ENCODE measurements at regions not wholly inside any gene's neighbourhood (a gene's known extent, or its start where the extent isn't known, plus 50 kb on each side); places are given as distances from the start of the nearest gene placed in this dataset.

- POLR2A ChIA-PET: interaction anchor here (0.9 kb wide), 1 partner anchor 9 kb away, joined by 3 read pairs; no protein-coding TSS in a partner anchor
- CTCF ChIA-PET (ENCODE audit: low intra/inter-chr PET ratio): no interaction called here
- WGBS (ENCODE audit: insufficient coverage, low coverage, missing lambda C conversion rate): 0% methylated on average over 3 of the region's 3 CpGs
- no peak overlapping the region for H3K9ac ChIP-seq (ENCODE audit: insufficient read depth in 1 of 2, low read depth in 2 of 2, low read length in 2 of 2)
- no peaks in the 10 kb centered on the region for H3K9me1 ChIP-seq (ENCODE audit: control insufficient read depth, insufficient read depth, low read length)
- intact Hi-C loops (cut with micrococcal nuclease): no loop called here
- 0 out of 5 replicates have a peak, but pooled peaks cover 0 to 2% of the 10 kb centered on the region in 2 experiments for H3K27me3 ChIP-seq (ENCODE audit: control insufficient read depth in 2 of 2, insufficient read depth in 2 of 2, low read length in 2 of 2)
- no peak overlapping the region for H3K4me3 ChIP-seq
- ATAC-seq: no peak
- no peak overlapping the region for H2AFZ ChIP-seq (ENCODE audit: low read depth, low read length)
- H3K4me1 ChIP-seq (replicated peaks in 1 of 2; ENCODE audit: control insufficient read depth in 2 of 2, insufficient read depth in 2 of 2, low read length in 2 of 2): no peaks in the 10 kb centered on the region
- DNase-seq (ENCODE audit: extremely low read depth in 1 of 4, low spot score in 3 of 4): no peak
- in situ Hi-C loops (cut with MboI): no loop called here
- H3K79me2 ChIP-seq (ENCODE audit: control insufficient read depth, insufficient read depth, low read length): no peaks in the 10 kb centered on the region
- H3K27ac ChIP-seq (ENCODE audit: extremely low read depth, low read depth, low read length): no peak overlapping the region
- no peaks in the 10 kb centered on the region for H3K9me3 ChIP-seq (replicated peaks; ENCODE audit: control insufficient read depth, insufficient read depth, low read depth, low read length)
- no peak for FAIRE-seq
- no peaks in the 10 kb centered on the region for H3K36me3 ChIP-seq (ENCODE audit: control insufficient read depth, insufficient read depth, low read length)
- BruUV-seq (replicated peaks): no TSS peak
- no peak overlapping the region for H3K4me2 ChIP-seq (ENCODE audit: insufficient read depth, low read length)
- H4K20me1 ChIP-seq (replicated peaks; ENCODE audit: control insufficient read depth, insufficient read depth, low read length): no peaks in the 10 kb centered on the region
- TF ChIP-seq MIER1 (IDR thresholded peaks at IDR 0.05; ENCODE audit: low read depth): no peak
- TF ChIP-seq E4F1 (CRISPR knock-in tag; IDR thresholded peaks at IDR 0.05; ENCODE audit: borderline replicate concordance): no peak
- TF ChIP-seq CHCHD3 (CRISPR knock-in tag; IDR thresholded peaks at IDR 0.05): no peak
- TF ChIP-seq ZNF609 (CRISPR knock-in tag; IDR thresholded peaks at IDR 0.05; ENCODE audit: borderline replicate concordance): no peak
- no peak for TF ChIP-seq ZNF197 (CRISPR knock-in tag; IDR thresholded peaks at IDR 0.05; ENCODE audit: low read depth)
- no peak for TF ChIP-seq ZNF583 (CRISPR knock-in tag; IDR thresholded peaks at IDR 0.05)
- no peak for TF ChIP-seq ZNF444 (CRISPR knock-in tag; IDR thresholded peaks at IDR 0.05)
- TF ChIP-seq ZC3H11A (IDR thresholded peaks at IDR 0.05; ENCODE audit: low read depth, low read length): no peak
- no peak for TF ChIP-seq NFXL1 (CRISPR knock-in tag; IDR thresholded peaks at IDR 0.05)
- TF ChIP-seq ATF4 (CRISPR knock-in tag; IDR thresholded peaks at IDR 0.05): no peak
- TF ChIP-seq ZNF695 (CRISPR knock-in tag; IDR thresholded peaks at IDR 0.05): no peak
- TF ChIP-seq DLX4 (CRISPR knock-in tag; IDR thresholded peaks at IDR 0.05): no peak
- TF ChIP-seq HINFP (tag; conservative IDR thresholded peaks at IDR 0.05; ENCODE audit: low read depth): no peak
Observed at GRCh38 chr2:196544906-196545433, 94.5 kb upstream of the CCDC150 start.
